ENCODE measurements at regions not wholly inside any gene's neighbourhood (a gene's known extent, or its start where the extent isn't known, plus 50 kb on each side); places are given as distances from the start of the nearest gene placed in this dataset.

DNA sequence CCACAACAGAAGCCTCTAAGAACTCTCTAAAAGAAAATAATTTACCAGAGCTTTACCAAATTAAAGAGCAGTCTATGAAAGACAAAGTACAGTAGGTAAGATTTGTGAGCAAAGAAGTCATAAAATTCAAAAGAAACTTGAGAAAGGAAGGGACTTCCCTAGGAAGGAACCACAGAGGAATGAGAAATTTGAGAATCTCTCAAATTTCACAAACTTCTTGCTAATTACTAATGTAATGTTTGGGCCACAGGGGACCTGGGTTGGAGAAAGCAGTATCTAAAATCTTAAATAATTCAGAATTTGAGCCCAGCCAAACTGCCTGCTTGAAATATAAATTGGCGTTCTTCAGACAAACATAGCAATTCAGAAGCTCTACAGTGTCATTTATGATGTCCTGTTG is 225.0 kb upstream of the PRR16 start:
- TF ChIP-seq GATA2 (IDR thresholded peaks at IDR 0.05; ENCODE audit: low read depth, low read length) (no peak), GATA3 (IDR thresholded peaks at IDR 0.05; ENCODE audit: low read depth, low read length) (no peak)
